Dermis microvascular lymphatic vessel endothelial cell (primary cell): ENCODE measurements at regions not wholly inside any gene's neighbourhood (a gene's known extent, or its start where the extent isn't known, plus 50 kb on each side); places are given as distances from the start of the nearest gene placed in this dataset.

Experiments used
- DNase-seq, 2 donors: peaks; one replicate each; pipeline versions ENCODE4 v3.0.0 to v3.0.0-alpha.2; 2010; ENCODE audit warnings: low read depth in 2 of 2

GRCh38 chr6:112795316-112795715, 448.2 kb downstream of the RFPL4B start:
- no peak for DNase-seq

GRCh38 chr6:112796712-112797111, 449.6 kb downstream of the RFPL4B start:
- DNase-seq = no peak

GRCh38 chr6:112799889-112800288, 452.8 kb downstream of the RFPL4B start:
- DNase-seq = no peak

GRCh38 chr6:112800439-112800838, 453.3 kb downstream of the RFPL4B start:
- DNase-seq = no peak

GRCh38 chr6:112800916-112801315, 453.8 kb downstream of the RFPL4B start:
- DNase-seq = no peak

- no peak for DNase-seq
Observed at GRCh38 chr6:112801468-112802080, 454.4 kb downstream of the RFPL4B start.

- peak; percentile 14 to 89 for DNase-seq
Observed at GRCh38 chr6:112802144-112802543, 455.0 kb downstream of the RFPL4B start.

- DNase-seq = no peak
Observed at GRCh38 chr6:112804638-112805330, 457.7 kb downstream of the RFPL4B start.

- no peak for DNase-seq
Observed at GRCh38 chr6:112806163-112806865, 459.2 kb downstream of the RFPL4B start.

- no peak for DNase-seq
Observed at GRCh38 chr6:112821476-112821875, 474.3 kb downstream of the RFPL4B start.

GRCh38 chr6:112822769-112823168, 475.6 kb downstream of the RFPL4B start:
- DNase-seq = no peak

GRCh38 chr6:112827793-112828192, 480.7 kb downstream of the RFPL4B start:
- peak in 1 of 2 donors; percentile 39 for DNase-seq

- DNase-seq = peak; percentile 36 to 71
Observed at GRCh38 chr6:112831022-112831421, 483.9 kb downstream of the RFPL4B start.

GRCh38 chr6:112833581-112834131, 486.5 kb downstream of the RFPL4B start:
- DNase-seq = peak in 1 of 2 donors; percentile 13

- no peak for DNase-seq
Observed at GRCh38 chr6:112835078-112835477, 487.9 kb downstream of the RFPL4B start.

- no peak for DNase-seq
Observed at GRCh38 chr6:112839525-112839961, 492.4 kb downstream of the RFPL4B start.

- no peak for DNase-seq
Observed at GRCh38 chr6:112841553-112842329, 494.6 kb downstream of the RFPL4B start.

GRCh38 chr6:112842330-112842685, 495.2 kb downstream of the RFPL4B start:
- DNase-seq = peak; percentile 21 to 55

- DNase-seq = no peak
Observed at GRCh38 chr6:112846681-112847080, 499.6 kb downstream of the RFPL4B start.

GRCh38 chr6:112851146-112851545, 504.0 kb downstream of the RFPL4B start:
- DNase-seq = peak in 1 of 2 donors; percentile 53

GRCh38 chr6:112853162-112853561, 506.0 kb downstream of the RFPL4B start:
- DNase-seq = no peak

GRCh38 chr6:112863753-112864152, 516.6 kb downstream of the RFPL4B start:
- DNase-seq = no peak
